ENCODE measurements at regions not wholly inside any gene's neighbourhood (a gene's known extent, or its start where the extent isn't known, plus 50 kb on each side); places are given as distances from the start of the nearest gene placed in this dataset.

- no peak for DNase-seq (ENCODE audit: low read depth in 1 of 2, low spot score in 1 of 2)
Observed at GRCh38 chr4:36493251-36493650, 211.8 kb downstream of the DTHD1 start.

- DNase-seq (ENCODE audit: low read depth in 1 of 2, low spot score in 1 of 2) = no peak
Observed at GRCh38 chr4:36494016-36494415, 212.6 kb downstream of the DTHD1 start.

- no peak for DNase-seq (ENCODE audit: low read depth in 1 of 2, low spot score in 1 of 2)
Observed at GRCh38 chr4:36494747-36495146, 213.3 kb downstream of the DTHD1 start.

GRCh38 chr4:36502350-36502749 is 220.9 kb downstream of the DTHD1 start:
- DNase-seq (ENCODE audit: low read depth in 1 of 2, low spot score in 1 of 2) = no peak

GRCh38 chr4:36508394-36508793 is 227.0 kb downstream of the DTHD1 start:
- no peak for DNase-seq (ENCODE audit: low read depth in 1 of 2, low spot score in 1 of 2)

GRCh38 chr4:36509845-36510244 is 228.4 kb downstream of the DTHD1 start:
- DNase-seq (ENCODE audit: low read depth in 1 of 2, low spot score in 1 of 2) = no peak

GRCh38 chr4:36511785-36512184 is 230.4 kb downstream of the DTHD1 start:
- no peak for DNase-seq (ENCODE audit: low read depth in 1 of 2, low spot score in 1 of 2)

- no peak for DNase-seq (ENCODE audit: low read depth in 1 of 2, low spot score in 1 of 2)
Observed at GRCh38 chr4:36516522-36517095, 235.2 kb downstream of the DTHD1 start.

GRCh38 chr4:36523182-36523581 is 241.8 kb downstream of the DTHD1 start:
- no peak for DNase-seq (ENCODE audit: low read depth in 1 of 2, low spot score in 1 of 2)

- no peak for DNase-seq (ENCODE audit: low read depth in 1 of 2, low spot score in 1 of 2)
Observed at GRCh38 chr4:36532670-36533379, 251.4 kb downstream of the DTHD1 start.

GRCh38 chr4:36533944-36534343 is 252.5 kb downstream of the DTHD1 start:
- no peak for DNase-seq (ENCODE audit: low read depth in 1 of 2, low spot score in 1 of 2)

GRCh38 chr4:36547383-36547782 is 266.0 kb downstream of the DTHD1 start:
- DNase-seq (ENCODE audit: low read depth in 1 of 2, low spot score in 1 of 2) = no peak

- no peak for DNase-seq (ENCODE audit: low read depth in 1 of 2, low spot score in 1 of 2)
Observed at GRCh38 chr4:36549252-36549651, 267.8 kb downstream of the DTHD1 start.

GRCh38 chr4:36549992-36550391 is 268.6 kb downstream of the DTHD1 start:
- DNase-seq (ENCODE audit: low read depth in 1 of 2, low spot score in 1 of 2) = no peak

- no peak for DNase-seq (ENCODE audit: low read depth in 1 of 2, low spot score in 1 of 2)
Observed at GRCh38 chr4:36551697-36552214, 270.3 kb downstream of the DTHD1 start.

- no peak for DNase-seq (ENCODE audit: low read depth in 1 of 2, low spot score in 1 of 2)
Observed at GRCh38 chr4:36553029-36553428, 271.6 kb downstream of the DTHD1 start.

GRCh38 chr4:36553453-36553852 is 272.0 kb downstream of the DTHD1 start:
- DNase-seq (ENCODE audit: low read depth in 1 of 2, low spot score in 1 of 2) = no peak

GRCh38 chr4:36556984-36557383 is 275.6 kb downstream of the DTHD1 start:
- DNase-seq (ENCODE audit: low read depth in 1 of 2, low spot score in 1 of 2) = no peak

GRCh38 chr4:36568575-36568974 is 287.2 kb downstream of the DTHD1 start:
- no peak for DNase-seq (ENCODE audit: low read depth in 1 of 2, low spot score in 1 of 2)

- DNase-seq (ENCODE audit: low read depth in 1 of 2, low spot score in 1 of 2) = no peak
Observed at GRCh38 chr4:36573441-36573840, 292.0 kb downstream of the DTHD1 start.

GRCh38 chr4:36574816-36575215 is 293.4 kb downstream of the DTHD1 start:
- DNase-seq (ENCODE audit: low read depth in 1 of 2, low spot score in 1 of 2) = no peak

GRCh38 chr4:36582198-36582597 is 300.8 kb downstream of the DTHD1 start:
- DNase-seq (ENCODE audit: low read depth in 1 of 2, low spot score in 1 of 2) = no peak
